Inflammatory macrophage treated with lipopolysaccharide for 1 hour (primary cell): ENCODE measurements at regions not wholly inside any gene's neighbourhood (a gene's known extent, or its start where the extent isn't known, plus 50 kb on each side); places are given as distances from the start of the nearest gene placed in this dataset.
"Not testable (repeated sequence)": the region's sequence is repeated elsewhere in the genome, so short reads cannot be mapped to it uniquely, and the experiment has no call there.

Experiments used
- DNase-seq, 2 donors: peaks; one replicate each; pipeline ENCODE4 v3.0.0-alpha.2; 2020 to 2022

DNA sequence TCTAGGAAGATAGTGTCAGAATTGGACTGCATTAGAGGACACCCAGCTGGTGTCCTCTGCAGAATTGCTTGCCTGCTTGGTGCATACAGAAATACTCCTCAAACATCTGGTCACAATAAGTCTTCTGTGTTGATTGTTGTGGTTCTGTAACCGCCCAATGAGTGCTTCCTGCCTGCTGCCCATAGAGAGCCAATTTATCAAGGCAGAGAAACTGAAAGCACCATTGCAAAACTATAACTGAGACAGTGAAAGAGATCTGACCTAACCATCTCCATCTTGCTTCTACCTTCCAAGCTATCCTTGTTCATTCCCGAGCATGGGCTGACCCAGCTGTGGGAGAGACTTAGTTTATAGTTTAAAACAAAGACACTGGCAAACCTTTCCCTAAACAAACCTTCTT, 462.4 kb upstream of the RGS18 start:
- no peak for DNase-seq

DNA sequence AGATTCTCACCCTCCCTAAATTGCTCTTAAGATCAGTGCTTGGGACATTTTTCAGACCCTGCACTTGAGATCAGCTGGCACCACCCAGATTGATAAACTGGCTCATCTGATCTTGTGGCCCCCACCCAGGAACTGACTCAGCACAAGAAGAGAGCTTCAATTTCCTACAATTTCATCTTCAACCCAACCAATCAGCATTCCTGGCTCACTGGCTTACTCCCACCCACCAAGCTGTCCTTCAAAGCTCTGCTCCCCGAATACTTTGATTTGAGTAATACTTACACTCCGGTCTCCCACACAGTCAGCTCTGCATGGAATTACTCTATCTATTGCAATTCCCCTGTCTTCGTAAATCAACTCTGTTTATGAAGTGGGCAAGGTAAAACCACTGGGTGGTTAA, 461.9 kb upstream of the RGS18 start:
- DNase-seq = no peak

DNA sequence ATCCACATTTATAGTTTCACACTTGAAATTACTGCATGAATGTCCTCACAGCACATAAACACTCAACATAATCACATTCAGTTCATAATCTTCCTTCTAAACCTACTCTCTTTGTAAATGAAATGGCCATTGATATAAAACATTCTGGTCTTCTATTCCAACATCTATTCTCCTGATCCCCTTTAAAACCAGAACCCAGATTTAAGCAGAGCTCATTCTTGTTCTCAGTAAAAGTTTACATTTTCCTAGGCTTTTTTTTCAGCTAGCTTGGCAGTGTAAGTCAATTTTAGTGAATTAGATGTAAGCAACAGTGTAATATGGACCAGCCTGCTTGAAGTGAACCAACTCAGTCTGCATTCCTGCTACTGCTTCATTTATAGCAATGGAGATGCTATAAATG, 460.7 kb upstream of the RGS18 start:
- DNase-seq = no peak

DNA sequence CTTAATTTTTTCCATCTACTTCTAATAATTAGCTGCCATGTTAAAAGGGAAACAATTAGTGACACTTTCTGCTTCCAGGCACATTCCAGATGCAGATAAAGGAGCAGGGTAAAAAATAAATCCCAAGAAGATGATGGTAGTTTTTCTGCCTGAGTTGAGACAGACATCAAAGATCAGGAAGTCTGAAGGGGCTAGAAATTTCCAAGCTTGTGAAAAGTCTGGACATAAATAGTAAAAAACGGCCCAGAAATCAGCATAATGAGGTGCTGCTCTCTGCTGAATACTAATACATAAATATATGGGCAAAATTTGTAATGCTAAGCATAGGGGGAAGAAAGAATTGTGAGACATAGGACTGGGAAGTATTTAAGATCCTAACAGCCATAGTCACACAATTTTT, 460.0 kb upstream of the RGS18 start:
- DNase-seq = no peak

DNA sequence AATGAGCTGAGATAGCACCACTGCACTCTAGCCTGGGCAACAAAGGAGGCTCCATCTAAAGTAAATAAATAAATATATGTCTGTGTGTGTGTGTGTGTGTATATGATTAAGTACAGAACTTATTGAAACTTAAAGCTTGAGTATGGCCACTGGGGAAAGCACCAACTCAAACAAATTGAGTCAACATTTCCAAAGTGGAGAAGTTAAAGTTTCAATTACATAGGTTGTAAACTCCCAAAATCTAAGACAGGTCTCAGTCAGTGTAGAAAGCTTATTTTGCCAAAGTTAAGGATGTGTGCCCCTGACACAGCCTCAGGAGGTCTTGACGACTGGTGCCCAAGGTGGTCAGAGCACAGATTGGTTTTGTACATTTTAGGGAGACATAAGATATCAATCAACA, 458.9 kb upstream of the RGS18 start:
- DNase-seq = no peak

DNA sequence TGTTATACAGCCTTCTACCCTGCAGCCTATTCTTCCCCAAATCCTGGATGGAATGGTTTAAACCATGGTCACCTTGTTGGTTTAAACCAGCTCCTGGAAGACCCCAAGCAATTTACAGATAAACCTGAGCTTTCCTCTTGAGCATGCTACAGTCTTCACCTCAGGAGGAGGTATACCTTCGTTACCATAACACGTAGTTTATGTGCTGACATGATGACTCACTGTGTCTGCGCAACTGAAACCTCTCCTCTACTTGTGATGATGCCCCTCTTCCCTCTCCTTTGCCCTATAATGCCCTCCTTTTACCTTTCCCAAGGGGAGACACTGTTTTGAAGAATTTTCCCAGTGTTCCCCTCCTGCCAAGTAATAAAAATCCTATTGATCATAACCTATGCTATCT, 457.3 kb upstream of the RGS18 start:
- no peak for DNase-seq

DNA sequence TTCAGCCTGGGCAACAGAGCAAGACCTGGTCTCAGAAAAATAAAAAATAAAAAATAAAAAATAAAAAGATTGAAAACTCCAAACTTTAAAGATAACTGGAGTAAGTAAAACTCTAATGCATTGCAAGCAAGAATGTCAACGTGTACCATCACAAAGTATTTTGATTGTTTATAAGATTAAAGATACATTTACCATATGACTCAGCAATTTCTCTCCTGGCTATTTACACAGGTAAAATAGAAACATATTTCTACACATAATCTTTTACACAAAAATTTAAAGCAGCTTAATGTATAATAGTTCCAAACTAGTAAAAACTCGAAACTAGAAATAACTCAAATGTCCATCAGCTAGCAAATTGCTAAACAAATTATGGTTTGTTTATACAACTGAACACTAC, 456.1 kb upstream of the RGS18 start:
- DNase-seq = no peak

DNA sequence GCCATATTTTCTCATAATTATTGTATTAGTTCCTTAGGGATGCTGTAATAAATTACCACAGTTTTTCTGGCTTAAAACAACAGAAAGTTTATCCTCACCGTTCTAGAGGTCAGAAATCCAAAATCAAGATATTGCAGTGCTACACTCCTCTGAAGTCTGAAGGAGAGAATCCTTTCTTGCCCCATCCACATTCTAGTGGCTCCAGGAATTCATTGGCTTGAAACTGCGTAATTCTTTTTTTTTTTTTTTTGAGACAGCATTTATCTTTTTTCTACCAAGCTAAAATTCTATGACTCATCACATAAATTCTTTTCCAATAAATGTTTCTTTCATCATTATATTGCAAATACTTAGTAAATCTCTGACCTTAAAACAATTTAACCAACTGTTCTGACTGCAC, 451.0 kb upstream of the RGS18 start:
- no peak for DNase-seq

DNA sequence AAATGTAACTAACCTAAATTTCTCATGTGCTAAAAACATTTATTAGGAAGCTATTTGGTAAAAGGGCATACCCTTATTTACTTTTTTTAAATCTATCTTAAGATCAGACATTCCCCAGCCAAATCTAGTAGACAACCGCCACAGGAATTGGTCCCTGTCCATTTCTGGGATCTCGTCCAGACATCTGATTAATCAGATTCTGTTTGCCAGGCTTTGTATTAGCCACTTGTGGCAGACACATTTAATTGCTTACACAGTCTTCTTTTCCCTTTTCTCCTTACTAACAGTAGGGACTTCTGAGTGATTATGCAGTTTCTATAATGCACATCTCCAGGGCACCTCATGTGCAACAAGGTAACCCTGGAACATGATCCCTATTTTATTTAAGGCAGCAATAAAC, 449.0 kb upstream of the RGS18 start:
- DNase-seq = no peak

DNA sequence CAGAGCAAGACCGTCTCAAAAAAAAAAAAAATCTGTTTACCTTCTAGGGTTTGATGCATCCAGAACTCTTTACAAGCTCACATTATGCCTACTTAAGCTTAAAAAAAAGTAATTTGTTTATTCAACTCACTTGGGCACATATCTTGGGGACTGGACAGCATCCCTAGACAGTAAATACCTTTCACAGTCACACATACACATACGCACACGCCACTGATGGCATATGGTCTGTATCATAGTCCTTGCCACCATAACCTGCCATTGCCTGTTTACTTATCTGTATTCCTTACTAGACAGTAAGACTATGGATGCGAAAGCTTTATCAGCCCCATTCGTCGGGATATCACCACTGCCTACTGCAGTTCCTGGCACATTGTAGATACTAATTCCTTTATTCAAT, 446.3 kb upstream of the RGS18 start:
- DNase-seq = no peak

DNA sequence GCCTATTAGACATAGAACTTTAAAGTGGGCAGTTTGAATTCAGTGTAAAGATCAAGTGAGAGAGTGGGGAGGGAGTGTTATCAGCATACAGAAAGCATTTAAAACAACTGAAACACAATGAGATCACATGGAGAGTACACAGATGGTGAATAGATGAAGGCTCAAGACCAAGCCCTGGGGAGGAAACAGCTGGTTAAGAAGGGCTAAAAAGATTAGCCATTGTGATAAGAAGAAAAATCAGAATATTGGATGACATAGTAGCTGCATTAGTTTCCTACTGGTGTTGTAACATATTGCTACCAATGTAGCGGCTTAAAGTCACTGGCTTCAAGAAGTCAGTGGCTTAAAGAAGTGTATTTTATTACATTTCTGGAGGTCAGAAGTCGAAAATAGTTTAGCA, 443.4 kb upstream of the RGS18 start:
- DNase-seq = no peak

DNA sequence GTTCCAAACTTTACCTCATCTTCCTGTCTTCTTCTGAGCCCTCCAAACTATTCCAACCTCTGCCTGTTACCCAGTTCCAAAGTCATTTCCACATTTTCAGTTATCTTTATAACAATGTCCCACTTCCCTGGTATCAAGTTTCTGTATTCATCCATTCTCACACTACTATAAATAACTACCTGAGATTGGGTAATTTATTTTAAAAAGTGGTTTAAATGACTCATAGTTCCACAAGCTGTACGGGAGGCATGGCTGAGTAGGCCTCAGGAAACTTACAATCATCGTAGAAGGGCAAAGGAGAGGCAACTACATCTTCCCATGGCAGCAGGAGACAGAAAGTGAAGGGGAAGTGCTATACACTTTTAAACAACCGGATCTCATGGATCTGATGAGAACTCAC, 428.5 kb upstream of the RGS18 start:
- DNase-seq = no peak

DNA sequence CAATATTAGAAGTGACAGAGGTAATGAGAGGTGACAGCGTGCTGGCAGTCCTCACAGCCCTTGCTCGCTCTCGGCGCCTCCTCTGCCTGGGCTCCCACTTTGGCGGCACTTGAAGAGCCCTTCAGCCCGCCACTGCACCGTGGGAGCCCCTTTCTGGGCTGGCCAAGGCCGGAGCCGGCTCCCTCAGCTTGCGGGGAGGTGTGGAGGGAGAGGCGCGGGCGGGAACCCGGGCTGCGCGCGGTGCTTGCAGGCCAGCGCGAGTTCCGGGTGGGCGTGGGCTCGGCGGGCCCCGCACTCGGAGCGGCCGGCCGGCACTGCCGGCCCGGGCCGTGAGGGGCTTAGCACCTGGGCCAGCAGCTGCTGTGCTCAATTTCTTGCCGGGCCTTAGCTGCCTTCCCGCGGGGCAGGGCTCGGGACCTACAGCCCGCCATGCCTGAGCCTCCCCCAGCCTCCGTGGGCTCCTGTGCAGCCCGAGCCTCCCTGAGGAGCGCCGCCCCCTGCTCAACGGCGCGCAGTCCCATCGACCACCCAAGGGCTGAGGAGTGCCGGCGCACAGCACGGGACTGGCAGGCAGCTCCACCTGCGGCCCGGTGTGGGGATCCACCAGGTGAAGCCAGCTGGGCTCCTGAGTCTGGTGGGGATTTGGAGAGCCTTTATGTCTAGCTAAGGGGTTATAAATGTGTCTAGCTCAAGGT, 426.5 kb upstream of the RGS18 start:
- not testable (repeated sequence) for DNase-seq

DNA sequence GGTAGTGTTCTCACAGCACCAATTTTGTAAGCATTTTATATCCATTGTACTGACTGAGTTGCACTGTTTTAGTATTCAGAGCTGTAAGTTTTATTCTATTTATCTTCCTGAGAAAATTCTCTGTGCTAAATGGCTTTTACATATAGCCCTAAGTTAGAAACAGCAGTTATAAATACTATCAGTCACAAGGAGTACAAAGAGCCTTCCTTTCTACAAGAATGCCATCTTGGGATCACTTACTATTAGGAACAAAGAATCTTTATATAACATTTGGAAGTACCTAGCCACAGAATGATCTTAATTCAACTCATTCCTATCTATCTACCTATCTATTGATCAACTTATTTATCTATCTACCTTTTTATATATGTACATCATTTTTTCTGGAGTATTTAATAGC, 423.9 kb upstream of the RGS18 start:
- no peak for DNase-seq

DNA sequence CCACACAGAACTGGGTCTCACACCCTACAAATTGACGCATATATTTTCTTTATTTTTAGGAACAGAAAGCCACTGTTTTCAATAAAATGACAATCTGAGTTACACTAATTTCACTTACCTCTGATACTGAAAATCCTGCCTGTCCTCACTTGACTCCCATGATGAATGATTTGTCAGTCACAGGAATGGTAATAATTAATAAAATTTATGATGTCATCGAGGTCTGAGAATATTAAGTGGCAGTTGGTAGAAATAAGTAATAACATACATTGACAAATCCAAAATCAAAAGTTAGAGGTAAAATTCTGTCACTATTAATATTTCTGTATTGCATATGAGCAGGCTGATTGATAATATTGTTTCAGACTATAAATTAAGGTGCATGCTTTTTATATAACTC, 418.7 kb upstream of the RGS18 start:
- DNase-seq = no peak

DNA sequence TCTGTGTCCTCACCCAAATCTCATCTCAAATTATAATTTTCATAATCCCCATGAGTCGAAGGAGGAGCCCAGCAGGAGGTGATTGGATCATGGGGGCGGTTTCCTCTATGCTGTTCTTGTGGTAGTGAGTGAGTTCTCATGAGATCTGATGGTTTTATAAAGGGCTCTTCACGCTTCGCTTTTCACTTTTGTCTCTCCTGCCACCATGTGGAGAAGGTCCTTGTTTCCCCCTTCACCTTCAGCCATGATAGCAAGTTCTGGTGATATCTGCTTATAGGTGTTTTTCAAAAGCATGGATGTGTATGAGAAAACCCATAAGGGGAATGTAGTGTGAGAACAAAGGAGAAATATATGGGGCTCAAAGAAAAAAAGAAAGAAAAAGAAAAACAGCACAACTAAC, 405.9 kb upstream of the RGS18 start:
- no peak for DNase-seq

DNA sequence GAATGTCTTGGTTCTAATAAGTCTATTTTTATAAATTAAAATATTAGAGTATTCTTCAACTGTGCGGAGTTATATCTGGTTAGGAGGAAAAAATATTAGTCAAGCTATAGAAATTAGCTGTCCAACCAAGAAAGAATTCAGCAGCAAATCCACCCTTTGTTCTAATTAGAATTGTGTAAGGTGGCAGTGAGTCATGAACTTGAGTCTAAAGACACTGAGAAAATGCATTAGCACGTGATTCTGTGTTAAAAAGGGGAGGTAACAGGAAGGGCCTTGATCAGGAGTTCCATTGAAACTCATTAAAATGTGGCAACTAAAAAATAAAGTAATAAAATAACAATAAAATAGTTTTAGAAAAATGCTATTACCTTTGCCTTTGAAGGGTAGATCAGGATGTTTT, 398.2 kb upstream of the RGS18 start:
- no peak for DNase-seq

DNA sequence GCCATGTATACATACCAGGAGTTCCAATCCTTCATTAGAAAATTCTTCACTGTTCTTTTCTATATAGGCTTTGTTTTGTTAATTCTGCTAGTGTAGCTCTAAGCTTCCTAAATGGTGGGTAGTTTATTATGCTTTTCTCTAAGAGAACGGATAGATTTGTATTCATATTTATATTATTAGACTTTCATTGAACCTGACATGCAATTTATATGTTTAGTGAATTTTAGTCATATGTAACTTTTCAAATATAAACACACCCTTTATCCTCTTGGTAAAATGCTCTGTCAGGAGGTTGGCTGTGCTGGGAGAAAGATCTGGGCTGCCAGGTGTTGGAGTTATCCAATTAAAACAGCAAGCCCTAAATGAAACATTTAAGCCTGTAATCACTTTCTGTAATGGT, 369.7 kb upstream of the RGS18 start:
- DNase-seq = no peak

DNA sequence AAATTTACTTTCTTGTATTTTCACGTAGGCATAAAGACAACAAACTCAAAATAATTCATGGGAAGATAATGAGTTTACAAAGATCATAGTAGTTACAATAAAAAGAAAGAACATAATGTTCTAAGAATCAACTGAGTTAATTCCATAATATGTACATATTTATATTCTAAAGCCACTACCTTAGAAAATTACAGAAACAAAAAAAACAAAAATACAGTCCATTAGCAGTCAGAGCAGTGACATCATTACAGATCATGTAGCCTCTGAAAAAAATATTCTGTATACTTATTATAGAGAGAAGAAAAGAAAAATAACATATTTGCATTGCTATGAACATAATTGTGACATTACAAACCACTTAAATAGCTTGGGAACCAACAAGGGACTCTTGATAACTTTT, 360.1 kb upstream of the RGS18 start:
- DNase-seq = no peak

DNA sequence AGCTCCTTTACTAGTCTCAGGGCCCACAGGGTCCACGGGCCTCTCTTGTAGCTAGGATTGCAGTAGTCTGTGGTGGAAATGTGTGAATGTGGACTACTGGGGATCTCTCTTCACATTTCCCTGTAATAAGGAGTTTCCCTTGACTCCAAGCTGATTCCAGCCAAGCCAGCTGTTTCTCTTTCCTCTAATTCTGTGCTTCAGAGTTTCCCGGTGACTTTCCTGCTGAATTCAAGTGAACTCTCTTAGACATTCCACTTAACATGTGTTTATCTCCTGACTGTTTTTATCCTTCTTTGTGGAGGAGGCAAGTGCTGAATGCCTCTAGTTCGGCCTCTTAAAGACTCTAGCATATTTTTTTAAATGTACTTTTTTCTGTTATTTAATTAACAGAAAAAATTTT, 354.0 kb upstream of the RGS18 start:
- no peak for DNase-seq

DNA sequence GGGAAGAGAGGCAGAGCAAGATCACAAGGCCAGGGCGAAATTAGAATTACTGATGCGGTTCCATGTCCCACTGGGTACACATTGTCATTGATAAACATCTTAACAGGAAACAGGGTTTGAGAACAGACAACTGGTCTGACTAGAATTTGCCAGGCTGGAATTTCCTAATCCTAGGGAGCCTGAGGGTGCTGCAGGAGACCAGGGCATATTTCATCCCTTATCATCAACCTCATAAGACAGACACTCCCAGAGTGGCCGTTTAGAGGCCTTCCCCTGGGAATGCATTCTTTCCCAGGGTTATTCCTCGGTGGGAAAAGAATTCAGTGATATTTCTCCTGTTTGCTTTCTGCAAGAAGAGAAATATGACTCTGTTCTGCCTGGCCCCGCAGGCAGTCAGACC, 344.7 kb upstream of the RGS18 start:
- DNase-seq = not testable (repeated sequence)

DNA sequence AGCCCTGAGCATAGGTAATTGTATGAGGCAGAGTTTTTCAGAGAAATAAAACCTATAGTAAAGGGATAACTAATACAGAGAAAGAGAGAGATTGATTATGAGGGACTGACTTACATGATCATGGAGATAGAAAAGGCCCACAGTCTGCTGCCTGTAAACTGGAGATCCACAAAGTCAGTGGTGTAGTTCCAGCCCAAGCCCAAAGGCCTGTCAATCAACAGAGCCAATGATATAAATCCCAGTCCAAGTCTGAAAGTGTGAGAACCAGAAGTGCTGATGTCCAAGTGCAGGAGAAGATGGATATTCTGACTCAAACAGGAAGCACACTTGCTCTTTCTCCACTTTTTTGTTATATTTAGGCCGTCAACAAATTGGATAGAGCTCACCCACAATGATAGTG, 340.1 kb upstream of the RGS18 start:
- no peak for DNase-seq

DNA sequence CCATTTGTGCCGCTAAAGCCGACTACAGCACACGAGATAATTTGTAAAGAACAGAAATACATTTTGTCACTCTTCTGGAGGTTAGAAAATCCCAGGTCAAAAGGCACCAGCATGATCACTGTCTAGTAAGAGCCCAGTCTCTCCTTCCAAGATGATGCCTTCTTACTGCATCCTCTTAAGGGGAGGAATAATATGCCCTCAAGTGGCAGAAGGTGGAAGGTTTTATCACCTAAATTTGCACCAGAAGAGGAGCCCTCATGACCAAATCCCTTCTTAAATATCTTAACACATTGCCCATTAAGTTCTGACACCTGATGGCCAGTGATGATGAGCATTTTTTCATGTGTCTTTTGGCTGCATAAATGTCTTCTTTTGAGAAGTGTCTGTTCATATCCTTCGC, 326.7 kb upstream of the RGS18 start:
- no peak for DNase-seq

DNA sequence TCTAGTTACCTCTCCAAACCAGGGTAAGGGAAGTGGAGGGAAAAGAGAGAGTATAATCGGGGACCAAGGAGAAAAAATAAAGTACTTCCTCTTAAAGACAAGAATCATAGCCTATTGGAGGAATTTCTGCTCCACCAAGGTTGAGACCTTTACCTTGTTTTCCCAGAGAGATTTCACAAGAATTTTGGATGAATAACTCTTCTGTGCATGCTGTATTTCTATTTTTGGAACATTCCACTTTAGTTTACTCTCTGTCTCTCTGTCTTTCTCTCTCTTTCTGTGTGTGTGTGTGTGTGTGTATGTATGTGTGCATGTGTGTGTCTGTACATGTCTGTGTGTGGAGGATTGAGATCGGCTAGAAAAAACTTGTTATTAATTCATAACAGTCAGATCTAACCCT, 318.4 kb upstream of the RGS18 start:
- DNase-seq = no peak

DNA sequence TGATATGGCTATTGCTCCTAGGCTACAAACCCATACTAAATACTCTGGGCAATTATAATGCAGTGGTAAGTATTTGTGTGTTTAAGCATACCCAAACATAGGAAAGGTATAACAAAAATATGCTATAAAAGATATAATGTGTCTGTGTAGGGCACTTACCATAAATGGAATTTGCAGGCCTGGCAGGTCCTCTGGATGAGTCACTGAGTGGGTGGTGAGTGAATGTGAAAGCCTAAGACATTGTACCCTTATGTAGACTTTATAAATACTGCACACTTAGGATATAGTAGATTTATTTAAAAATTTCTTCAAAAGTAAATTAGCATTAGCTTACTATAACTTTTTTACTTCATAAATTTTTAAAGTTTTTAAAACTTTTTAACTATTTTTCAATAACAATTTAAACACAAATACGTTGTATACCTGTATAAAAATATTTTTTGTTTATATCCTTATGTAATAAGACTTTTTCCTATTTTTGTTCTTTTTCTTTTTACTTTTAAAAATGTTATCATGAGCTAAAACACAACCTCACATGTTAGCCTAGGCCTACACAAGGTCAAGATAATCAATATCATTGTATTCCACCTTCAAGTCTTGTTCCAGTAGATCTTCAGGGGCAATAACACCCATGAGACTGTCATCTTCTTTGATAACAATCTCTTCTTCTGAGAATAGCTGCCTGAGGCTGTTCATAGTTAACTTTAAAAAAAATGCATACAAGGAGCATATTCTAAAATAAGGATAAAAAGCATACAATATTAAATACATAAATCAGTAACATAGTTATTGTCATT, 306.3 kb upstream of the RGS18 start:
- no peak for DNase-seq
